GM18505 (cell line): ENCODE measurements at regions not wholly inside any gene's neighbourhood (a gene's known extent, or its start where the extent isn't known, plus 50 kb on each side); places are given as distances from the start of the nearest gene placed in this dataset.
"Not testable (repeated sequence)": the region's sequence is repeated elsewhere in the genome, so short reads cannot be mapped to it uniquely, and the experiment has no call there.

Experiments used
- ATAC-seq: cut with Tn5 transposase; IDR thresholded peaks from one replicate; pipeline ENCODE4 v1.9.1; 2021; ENCODE audit not compliant: unreplicated experiment
- POLR2A ChIP-seq: IDR thresholded peaks from 4 replicates; pipeline ENCODE4 v1.6.1; 2011; ENCODE audit warnings: borderline replicate concordance; ENCODE audit not compliant: insufficient read depth, insufficient read length; ENCODE audit errors: extremely low read depth

GRCh38 chr21:18772404-18772803, 368.8 kb upstream of the TMPRSS15 start:
- no peak for ATAC-seq
- no peak for TF ChIP-seq POLR2A

GRCh38 chr21:18772897-18773296, 369.3 kb upstream of the TMPRSS15 start:
- no peak for TF ChIP-seq POLR2A
- no peak for ATAC-seq

GRCh38 chr21:18776936-18777335, 373.4 kb upstream of the TMPRSS15 start:
- ATAC-seq = no peak
- no peak for TF ChIP-seq POLR2A

- no peak for ATAC-seq
- no peak for TF ChIP-seq POLR2A
Observed at GRCh38 chr21:18782721-18783120, 379.1 kb upstream of the TMPRSS15 start.

GRCh38 chr21:18801468-18801867, 397.9 kb upstream of the TMPRSS15 start:
- no peak for TF ChIP-seq POLR2A
- no peak for ATAC-seq

- TF ChIP-seq POLR2A = no peak
- no peak for ATAC-seq
Observed at GRCh38 chr21:18803624-18804023, 400.0 kb upstream of the TMPRSS15 start.

- TF ChIP-seq POLR2A = no peak
- no peak for ATAC-seq
Observed at GRCh38 chr21:18810136-18810535, 406.6 kb upstream of the TMPRSS15 start.

- no peak for TF ChIP-seq POLR2A
- no peak for ATAC-seq
Observed at GRCh38 chr21:18812308-18812707, 408.7 kb upstream of the TMPRSS15 start.

GRCh38 chr21:18819507-18819906, 415.9 kb upstream of the TMPRSS15 start:
- no peak for ATAC-seq
- no peak for TF ChIP-seq POLR2A

- TF ChIP-seq POLR2A = no peak
- no peak for ATAC-seq
Observed at GRCh38 chr21:18826562-18826961, 423.0 kb upstream of the TMPRSS15 start.

GRCh38 chr21:18831942-18832676, 428.5 kb upstream of the TMPRSS15 start:
- ATAC-seq = no peak
- no peak for TF ChIP-seq POLR2A

- TF ChIP-seq POLR2A = no peak
- ATAC-seq = no peak
Observed at GRCh38 chr21:18832950-18833349, 429.4 kb upstream of the TMPRSS15 start.

GRCh38 chr21:18834121-18834520, 430.5 kb upstream of the TMPRSS15 start:
- not testable (repeated sequence) for ATAC-seq

GRCh38 chr21:18840239-18840638, 436.7 kb upstream of the TMPRSS15 start:
- ATAC-seq = no peak
- no peak for TF ChIP-seq POLR2A

GRCh38 chr21:18857606-18858005, 454.0 kb upstream of the TMPRSS15 start:
- ATAC-seq = not testable (repeated sequence)
